Bone marrow (tissue), 2 donors: ENCODE measurements at regions not wholly inside any gene's neighbourhood (a gene's known extent, or its start where the extent isn't known, plus 50 kb on each side); places are given as distances from the start of the nearest gene placed in this dataset.
"Not testable (repeated sequence)": the region's sequence is repeated elsewhere in the genome, so short reads cannot be mapped to it uniquely, and the experiment has no call there.

Source experiments
- DNase-seq, 2 donors: peaks; one replicate each; lab custom pipeline; 2025; lab: John Stamatoyannopoulos, UW

DNA sequence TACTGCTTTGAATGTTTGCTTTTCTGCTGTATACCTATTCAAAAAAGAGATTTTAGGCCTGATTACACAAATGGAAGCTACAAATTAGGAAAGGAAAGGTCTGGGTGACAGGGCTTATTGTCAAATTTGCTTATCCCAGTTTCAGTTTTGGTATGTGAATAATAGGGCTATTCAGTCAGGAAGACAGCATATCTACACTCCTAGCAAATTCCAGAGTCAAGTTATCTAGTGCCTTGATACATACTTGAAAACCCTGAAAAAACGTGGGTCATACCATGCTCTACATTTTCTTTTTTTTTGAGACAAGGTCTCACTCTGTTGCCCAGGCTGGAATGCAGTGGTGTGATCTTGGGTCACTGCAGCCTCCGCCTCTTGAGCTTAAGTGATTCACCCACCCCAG, 59.2 kb upstream of the CCDC180 start:
- DNase-seq: not testable (repeated sequence)

DNA sequence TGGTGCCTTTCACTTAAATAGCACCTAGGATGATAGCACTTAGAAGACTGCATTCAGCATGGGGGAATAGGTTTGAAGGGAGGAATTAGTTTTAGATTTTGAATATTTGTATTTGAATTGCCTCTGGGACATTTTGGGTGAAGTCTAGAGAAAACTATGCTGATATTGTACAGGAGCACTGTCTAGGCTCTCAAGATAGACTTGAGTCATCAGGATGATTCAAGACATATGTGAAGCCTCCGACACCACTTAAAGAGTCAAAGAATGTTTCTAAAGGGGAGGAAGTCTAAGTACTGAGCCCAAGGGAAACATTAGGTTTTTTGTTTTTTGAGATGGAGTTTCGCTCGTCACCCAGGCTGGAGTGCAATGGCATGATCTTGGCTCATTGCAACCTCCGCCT, 63.9 kb upstream of the CCDC180 start:
- no peak for DNase-seq

DNA sequence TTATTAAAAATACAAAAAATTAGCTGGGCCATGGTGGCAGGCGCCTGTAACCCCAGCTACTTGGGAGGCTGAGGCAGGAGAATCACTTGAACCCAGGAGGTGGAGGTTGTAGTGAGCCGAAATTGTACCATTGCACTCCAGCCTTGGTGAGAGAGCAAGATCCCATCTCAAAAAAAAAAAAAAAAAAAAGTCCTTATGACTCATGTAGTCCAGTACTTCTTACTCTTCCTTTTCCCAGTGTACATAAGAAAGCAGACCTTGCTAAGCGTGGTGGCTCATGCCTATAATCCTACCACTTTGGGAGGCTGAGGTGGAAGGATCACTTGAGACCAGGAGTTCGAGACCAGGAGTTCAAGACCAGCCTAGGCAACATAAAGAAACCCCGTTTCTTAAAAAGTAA, 66.0 kb upstream of the CCDC180 start:
- DNase-seq: not testable (repeated sequence)

DNA sequence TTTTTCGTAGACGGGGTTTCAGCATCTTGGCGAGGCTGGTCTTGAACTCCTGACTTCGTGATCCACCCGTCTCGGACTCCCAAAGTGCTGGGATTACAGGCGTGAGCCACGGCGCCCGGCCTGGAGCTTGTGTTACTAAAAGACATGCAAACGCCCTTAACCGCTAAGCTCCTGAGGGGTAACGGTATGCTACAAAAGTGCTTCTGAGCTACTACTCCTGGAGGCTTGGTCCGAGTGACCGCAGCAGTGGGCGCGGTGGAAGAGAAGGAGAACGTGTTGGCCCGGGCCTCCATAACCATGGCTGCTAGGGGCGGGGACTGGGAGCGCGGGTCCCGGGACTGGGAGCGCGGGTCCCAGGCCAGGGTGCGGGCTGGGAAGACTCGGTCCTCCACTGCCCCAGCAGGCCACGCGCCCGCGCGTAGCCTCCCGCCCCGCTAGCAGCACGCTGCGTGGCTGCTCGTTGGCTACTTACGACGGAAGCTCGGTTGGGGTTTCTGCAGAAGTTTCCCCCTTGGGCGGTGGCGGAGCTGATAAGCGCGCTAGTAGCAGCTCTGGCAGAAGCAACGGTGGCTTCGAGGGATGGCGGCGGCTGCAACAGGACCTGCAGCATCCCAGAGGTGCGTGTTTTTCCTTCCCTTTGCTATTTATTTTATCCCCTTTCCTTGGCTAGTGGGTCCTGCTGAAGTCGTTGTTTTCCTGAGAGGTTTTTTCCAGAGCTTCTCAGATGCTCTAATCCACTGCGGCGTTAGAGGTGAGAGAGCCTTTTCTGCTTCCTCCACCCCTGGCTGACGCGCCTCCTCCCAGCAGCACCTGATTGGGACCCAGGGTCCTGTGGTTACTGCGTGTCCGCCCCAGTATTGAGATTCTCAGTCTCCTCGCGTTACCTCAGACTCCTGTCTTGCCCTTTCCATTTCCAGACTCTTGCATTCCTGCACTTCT, 69.2 kb upstream of the CCDC180 start:
- peak; percentile 47 to 54 for DNase-seq

DNA sequence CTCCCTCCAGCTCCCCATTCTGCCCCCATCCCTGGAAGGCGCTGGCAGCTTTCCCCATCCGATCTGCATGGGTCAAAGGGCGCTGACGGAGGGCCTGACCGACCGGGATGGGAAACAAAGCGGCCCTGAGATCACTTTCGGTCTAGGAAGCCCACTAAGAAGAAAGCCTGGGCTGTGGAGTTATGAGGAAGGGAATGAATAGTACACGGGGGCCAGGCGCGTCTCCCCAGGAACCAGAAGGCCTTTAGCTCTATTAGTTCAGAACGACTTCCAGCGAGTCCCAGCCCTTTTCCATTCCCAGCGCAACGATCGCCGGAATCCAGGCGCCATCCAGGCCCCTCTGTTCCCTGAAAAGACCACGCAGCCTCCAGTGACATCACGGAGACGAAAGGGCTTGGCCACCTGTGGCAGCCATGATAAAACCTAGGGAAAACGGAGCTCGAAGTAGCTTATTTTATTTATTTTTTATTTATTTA, 70.1 kb upstream of the CCDC180 start:
- DNase-seq: no peak

DNA sequence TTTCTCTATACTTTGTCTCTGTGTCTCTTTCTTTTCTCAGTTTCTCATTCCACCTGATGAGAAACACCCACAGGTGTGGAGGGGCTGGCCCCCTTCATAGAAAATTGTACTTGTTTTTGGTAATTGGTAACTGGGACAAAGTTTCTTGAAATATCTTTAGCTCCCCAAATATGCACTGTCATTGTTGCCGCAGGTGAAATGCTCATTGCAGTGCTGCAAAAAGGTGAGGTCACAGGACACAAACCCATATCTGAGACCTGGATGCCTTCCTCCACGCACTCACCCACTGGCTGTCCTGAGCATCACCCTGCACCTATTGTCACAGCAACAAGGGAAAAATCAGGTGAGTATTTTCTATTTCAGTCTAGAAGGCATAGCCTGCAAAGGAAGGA, 74.5 kb upstream of the CCDC180 start:
- not testable (repeated sequence) for DNase-seq

DNA sequence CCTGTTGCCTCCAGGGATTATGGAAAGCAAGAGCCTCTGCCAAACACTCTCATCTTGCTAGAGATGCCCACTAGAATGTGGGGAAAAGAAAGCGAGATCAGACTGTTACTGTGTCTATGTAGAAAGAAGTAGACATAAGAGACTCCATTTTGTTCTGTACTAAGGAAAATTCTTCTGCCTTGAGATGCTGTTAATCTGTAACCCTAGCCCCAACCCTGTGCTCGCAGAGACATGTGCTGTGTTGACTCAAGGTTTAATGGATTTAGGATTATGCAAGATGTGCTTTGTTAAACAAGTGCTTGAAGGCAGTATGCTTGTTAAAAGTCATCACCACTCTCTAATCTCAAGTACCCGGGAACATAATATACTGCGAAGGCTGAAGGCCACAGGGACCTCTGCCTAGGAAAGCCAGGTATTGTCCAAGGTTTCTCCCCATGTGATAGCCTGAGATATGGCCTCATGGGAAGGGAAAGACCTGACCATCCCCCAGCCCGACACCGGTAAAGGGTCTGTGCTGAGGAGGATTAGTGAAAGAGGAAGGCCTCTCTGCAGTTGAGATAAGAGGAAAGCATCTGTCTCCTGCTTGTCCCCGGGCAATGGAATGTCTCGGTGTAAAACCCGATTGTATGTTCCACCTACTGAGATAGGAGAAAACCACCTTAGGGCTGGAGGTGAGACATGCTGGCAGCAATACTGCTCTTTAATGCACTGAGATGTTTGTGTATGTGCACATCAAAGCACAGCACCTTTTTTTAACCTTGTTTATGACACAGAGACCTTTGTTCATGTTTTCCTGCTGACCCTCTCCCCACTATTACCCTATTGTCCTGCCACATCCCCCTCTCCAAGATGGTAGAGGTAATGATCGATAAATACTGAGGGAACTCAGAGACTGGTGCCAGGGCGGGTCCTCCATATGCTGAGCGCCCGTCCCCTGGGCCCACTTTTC, 75.1 kb upstream of the CCDC180 start:
- DNase-seq: not testable (repeated sequence)

DNA sequence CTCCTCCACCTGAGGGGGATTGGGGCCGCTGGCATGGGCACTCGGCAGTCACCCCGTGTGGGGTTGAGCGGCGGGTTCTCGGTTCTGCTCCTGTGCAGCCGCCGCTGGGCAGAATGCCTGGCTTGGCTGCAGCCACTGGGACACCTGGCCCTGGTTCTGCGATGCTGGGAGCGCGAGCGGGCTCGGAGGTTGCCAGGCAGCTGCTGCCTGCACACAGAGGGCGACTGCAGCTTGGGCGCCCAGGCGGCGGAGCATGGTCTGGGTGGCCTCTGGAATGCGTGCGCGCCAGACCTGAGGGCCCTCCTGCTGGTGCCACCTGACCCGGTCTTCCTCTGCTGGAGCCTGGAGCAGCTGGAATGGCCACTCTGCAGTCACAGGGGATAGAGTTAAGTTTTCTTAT, 85.1 kb upstream of the CCDC180 start:
- DNase-seq: not testable (repeated sequence)

DNA sequence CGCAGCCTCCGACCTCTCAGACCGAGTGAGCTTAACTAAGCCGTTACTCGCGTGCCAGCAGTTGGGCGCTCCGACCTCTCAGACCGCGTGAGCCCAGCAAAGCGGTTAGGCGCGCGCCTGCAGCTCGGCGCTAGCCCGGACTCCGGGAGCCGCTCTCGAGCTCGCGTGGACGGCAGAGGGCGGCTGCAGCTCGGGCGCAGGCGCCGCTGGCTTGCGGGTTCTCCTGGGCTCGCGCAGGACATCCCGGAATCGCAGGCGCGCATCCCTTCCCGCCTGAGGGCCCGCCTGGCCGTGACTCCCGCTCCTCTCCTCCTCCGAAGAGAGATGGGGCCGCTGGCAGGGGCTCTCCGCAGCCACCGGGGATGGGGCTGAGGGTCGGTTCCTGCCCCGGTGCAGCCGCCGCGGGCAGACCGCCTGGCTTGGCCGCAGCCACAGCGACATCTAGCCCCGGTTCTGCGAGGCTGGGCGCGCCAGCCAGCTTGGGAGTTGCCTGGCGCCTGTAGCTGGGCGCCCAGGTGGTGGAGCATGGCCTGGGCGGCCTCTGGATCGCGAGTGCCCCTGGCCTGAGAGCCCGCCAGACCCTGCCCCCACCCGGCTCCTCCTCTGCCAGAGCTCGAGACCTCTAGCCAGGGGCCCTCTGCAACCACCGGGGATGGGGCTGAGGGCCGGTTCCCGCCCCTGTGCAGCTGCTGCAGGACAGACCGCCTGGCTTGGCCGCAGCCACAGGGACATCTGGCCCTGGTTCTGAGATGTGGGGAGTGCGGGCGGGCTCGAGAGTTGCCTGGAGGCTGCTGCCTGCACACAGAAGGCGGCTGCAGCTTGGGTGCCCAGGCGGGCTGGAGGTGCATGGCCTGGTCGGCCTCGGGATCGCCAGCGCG, 85.7 kb upstream of the CCDC180 start:
- DNase-seq: peak in 1 of 2 donors; percentile 14

DNA sequence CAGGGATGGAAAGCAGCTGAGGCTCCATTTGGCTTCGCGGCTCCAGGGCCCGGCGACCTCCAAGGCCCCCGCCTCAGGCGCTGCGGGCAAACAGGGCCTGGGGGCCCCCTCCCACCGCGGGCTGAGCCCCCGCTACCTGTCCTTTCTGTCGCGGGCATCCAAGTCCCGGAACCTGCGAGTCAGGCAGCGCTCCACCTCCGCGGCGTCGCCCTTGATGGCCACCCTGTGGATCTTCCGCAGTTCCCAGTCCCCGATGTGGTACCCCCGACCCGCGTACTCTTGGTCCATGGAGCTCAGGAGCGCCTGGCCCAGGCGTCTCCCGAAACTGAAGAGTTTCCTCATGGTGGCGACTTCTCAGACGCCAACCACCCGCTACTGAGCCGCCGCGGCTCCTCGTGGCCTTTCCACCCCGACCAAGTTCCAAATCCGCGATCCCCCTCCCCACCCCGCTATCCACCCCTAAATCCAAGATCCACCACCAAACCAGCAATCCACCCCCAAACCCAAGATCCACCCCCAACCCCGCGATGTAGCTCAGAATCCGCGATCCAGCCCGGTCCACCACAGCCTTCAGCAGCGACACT, 86.5 kb upstream of the CCDC180 start:
- no peak for DNase-seq

DNA sequence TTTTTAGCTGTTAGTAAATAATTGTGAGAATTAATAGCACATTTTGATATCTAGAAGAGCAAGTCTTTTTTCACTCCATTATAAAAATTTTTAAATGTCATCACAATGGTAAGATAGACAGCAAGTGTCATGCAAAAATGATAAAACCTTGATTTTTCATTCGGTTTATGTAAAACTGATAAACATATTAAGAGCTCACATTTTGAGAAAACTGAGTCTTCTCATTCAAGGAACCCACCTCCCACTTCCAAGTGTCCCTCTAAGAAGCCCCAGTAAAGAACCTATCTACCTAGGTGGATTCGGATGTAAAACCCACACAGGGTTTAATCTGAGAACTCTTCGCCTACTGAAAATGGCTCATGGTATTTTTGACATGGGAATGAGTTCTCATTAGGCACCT, 87.1 kb upstream of the CCDC180 start:
- not testable (repeated sequence) for DNase-seq

DNA sequence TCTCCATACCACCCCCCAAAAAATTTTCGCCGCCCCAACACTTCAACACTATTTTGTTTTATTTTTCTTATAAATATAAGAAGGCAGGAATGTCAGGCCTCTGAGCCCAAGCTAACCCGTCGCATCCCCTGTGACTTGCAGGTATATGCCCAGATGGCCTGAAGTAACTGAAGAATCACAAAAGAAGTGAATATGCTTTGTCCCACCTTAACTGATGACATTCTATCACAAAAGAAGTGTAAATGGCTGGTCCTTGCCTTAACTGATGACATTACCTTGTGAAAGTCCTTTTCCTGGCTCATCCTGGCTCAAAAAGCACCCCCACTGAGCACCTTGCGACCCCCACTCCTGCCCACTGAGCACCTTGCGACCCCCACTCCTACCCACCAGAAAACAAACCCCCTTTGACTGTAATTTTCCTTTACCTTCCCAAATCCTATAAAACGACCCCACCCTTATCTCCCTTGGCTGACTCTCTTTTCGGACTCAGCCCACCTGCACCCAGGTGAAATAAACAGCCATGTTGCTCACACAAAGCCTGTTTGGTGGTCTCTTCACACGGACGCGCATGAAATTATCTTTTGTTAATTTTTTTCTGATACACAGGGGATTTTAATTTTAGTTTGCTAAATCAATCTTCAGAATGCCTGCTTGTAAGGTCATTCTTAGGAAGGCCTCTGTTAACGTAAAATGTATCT, 87.9 kb upstream of the CCDC180 start:
- not testable (repeated sequence) for DNase-seq

DNA sequence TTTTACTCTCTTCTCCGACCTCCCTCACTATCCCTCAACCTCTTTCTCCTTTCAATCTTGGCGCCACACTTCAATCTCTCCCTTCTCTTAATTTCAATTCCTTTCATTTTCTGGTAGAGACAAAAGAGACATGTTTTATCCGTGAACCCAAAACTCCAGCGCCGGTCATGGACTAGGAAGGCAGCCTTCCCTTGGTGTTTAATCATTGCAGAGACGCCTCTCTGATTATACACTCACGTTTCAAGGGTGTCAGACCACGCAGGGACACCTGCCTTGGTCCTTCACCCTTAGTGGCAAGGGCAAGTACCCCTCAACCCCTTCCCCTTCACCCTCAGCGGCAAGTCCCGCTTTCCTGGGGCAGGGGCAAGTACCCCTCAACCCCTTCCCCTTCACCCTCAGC, 92.3 kb upstream of the CCDC180 start:
- not testable (repeated sequence) for DNase-seq

DNA sequence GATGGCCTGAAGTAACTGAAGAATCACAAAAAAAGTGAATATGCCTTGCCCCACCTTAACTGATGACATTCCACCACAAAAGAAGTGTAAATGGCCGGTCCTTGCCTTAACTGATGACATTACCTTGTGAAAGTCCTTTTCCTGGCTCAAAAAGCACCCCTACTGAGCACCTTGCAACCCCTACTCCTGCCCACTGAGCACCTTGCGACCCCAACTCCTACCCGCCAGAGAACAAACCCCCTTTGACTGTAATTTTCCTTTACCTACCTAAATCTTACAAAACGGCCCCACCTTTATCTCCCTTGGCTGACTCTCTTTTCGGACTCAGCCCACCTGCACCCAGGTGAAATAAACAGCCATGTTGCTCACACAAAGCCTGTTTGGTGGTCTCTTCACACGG, 92.9 kb upstream of the CCDC180 start:
- not testable (repeated sequence) for DNase-seq

DNA sequence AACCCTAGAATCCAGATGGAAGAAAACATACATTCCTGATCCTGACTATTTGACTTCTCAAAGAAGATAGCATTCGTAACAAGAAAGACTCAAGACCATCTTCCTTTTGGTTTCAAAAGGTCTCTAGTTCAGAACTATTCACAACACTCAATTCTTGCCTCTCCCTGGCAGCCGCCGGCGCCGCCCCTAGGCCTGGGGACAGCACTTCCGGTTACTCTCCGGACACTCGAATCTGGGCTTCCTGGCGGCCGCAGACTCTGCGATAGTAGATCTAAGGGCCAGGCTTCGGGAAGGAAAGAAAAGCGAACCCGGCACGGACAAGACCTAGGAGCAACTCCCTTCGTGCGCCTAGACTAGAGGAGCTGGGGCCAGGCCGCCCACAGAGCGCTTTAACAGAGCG, 107.8 kb upstream of the CCDC180 start:
- not testable (repeated sequence) for DNase-seq

DNA sequence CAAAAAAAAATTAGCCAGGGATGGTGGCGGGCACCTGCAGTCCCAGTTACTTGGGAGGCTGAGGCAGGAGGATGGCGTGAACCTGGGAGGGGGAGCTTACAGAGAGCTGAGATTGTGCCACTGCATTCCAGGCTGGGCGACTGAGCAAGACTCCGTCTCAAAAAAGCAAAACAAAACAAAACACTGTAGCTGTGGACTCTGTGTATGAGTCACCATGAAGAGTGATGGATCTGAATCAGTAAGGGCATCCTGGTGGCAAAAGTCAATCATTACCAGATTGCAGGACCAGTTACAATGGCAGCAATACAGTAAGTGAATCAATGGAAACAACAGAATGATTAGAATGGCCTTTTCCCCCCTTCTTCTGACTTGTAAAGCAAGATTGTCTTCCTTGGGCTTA, 113.7 kb upstream of the CCDC180 start:
- not testable (repeated sequence) for DNase-seq

DNA sequence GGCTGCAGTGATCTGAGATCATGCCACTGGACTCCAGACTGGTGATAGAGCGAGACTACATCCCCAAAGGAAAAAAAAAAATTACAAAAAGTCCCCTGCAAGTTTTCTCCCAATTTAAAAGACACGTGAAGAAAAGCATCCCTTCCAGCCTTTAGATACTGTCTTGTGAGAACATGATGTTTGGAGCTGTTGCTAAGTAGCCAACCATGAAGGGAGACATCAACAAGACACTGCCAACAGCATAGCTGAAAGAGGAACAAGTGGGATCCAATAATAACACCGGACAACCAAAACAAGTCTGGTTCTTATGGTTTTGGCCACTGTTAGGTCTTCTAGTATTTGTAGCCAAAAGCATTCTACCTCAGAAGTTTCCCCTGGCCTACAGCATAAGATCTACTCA, 118.9 kb upstream of the CCDC180 start:
- no peak for DNase-seq

DNA sequence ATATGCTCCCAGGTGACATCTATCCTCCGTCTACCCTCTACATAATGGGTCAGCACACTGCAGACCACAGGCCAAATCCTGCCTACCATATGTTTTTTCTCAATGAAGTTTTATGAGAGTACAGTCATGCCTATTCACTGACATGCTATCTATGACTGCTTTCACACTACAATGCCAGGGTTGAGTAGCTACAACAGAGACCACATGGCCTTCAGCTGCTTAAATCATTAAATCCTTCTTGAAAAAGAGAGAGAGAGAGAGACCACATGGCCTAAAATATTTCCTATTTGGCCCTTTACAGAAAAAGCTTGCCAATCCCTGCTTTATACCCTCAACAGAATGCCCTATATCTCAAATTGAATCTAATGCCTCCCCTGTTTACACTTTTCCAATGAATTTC, 119.8 kb upstream of the CCDC180 start:
- DNase-seq: not testable (repeated sequence)

DNA sequence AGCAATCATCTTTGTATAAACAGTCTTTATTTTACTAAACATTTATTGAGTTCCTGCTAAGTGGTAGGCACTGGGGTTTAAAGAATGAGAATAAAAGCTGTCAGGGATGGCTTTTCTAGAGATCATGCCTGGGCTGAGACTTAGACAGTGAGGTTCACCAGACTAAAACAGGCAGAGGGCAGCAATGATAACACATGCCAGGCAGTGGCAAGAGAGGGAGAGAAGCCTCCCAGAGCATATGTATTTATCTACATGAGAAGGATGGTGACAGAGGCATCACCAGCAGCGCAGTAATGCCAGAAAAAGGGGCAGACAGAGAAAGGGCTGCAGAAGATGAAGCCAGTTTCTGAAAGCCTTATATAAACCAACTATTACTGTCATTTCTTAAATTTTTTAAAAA, 121.0 kb upstream of the CCDC180 start:
- no peak for DNase-seq

DNA sequence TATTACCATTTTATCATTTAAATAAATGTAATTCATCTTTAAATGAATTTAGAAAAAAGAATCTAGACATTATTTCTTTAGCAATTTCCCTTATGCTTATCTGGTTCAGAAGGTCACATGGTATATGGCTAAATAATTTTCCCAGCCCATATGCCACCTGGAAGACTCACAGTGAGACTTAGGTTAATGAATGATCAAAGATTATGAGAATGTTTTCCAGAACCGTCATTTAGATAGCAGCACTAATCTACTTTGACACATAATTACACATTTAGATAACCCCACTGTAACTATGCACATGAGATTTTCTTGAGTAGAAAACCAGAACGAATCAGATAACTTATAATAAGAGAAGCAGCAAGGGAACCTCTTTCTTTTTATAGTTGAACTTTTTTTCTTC, 124.9 kb upstream of the CCDC180 start:
- not testable (repeated sequence) for DNase-seq

DNA sequence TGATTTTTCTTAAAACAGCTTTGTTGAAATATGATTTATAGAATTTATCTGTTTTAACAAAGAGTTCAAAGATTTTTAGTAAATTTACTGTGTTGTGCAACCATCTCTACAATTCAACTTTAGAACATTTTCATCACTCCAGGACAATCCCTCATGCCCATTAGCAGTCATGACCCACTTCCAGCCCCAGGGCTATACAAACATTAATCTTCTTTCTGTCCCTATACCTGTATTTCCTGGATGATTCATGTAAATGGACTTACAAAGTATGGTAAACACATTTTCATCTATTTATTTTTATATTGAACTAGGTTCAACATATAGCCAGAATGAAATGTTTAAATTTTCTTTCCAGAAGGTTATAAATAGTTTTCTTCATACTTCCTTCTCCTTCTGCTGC, 127.8 kb upstream of the CCDC180 start:
- DNase-seq: no peak
